SU-DHL-6 (cell line): ENCODE measurements at regions not wholly inside any gene's neighbourhood (a gene's known extent, or its start where the extent isn't known, plus 50 kb on each side); places are given as distances from the start of the nearest gene placed in this dataset.

ENCODE experiments used
- H2AFZ ChIP-seq: fragments of 200-600 bp; sonication (generic); 2 replicates; pipeline ENCODE4 v1.6.1; 2014; ENCODE audit warnings: low read depth, mild to moderate bottlenecking, moderate library complexity, mixed read lengths, antibody characterized with exemption, low read length; ENCODE audit not compliant: severe bottlenecking
- H3F3A ChIP-seq: fragments of 200-600 bp; shearing (Covaris generic); 2 replicates; pipeline ENCODE4 v1.6.0; 2016; ENCODE audit warnings: antibody characterized with exemption, mild to moderate bottlenecking; ENCODE audit not compliant: insufficient read depth
- H3K27ac ChIP-seq: fragments of 200-600 bp; sonication (generic); 2 replicates; pipeline ENCODE4 v1.5.1; 2016; ENCODE audit warnings: low read depth, mild to moderate bottlenecking, low read length, moderate library complexity, mixed read lengths
- H3K27me3 ChIP-seq: fragments of 200-600 bp; sonication (generic), shearing (Covaris generic); 2 replicates; pipeline ENCODE4 v1.6.0; 2014; ENCODE audit warnings: mild to moderate bottlenecking, low read length
- H3K36me3 ChIP-seq: fragments of 200-600 bp; sonication (generic); 2 replicates; pipeline ENCODE4 v1.6.1; 2014; ENCODE audit warnings: mild to moderate bottlenecking, low read length, mixed read lengths
- H3K4me2 ChIP-seq: fragments of 300-600, 200-600 bp; shearing (Covaris generic), sonication (generic); 2 replicates; pipeline ENCODE4 v1.6.0; 2014; ENCODE audit warnings: low read length, low read depth, mild to moderate bottlenecking; ENCODE audit not compliant: poor library complexity, severe bottlenecking
- H3K4me3 ChIP-seq: fragments of 200-600 bp; sonication (generic); 2 replicates; pipeline ENCODE4 v1.5.1; 2014; ENCODE audit warnings: antibody characterized with exemption, low read length, mild to moderate bottlenecking, mixed read lengths; ENCODE audit not compliant: insufficient read depth, poor library complexity, severe bottlenecking
- H3K79me2 ChIP-seq: fragments of 200-600 bp; sonication (generic); 2 replicates; pipeline ENCODE4 v1.6.1; 2014; ENCODE audit warnings: mild to moderate bottlenecking, low read length, moderate library complexity; ENCODE audit not compliant: insufficient read depth
- H3K9ac ChIP-seq: fragments of 200-600 bp; sonication (generic); 2 replicates; pipeline ENCODE4 v1.7.0; 2014; ENCODE audit warnings: mild to moderate bottlenecking, low read length
- H3K9me2 ChIP-seq: fragments of 200-600 bp; sonication (generic); replicated peaks from 2 replicates; pipeline ENCODE4 v1.6.1; 2014; ENCODE audit warnings: low read length; ENCODE audit not compliant: insufficient read depth
- H3K9me3 ChIP-seq: fragments of 200-600 bp; sonication (generic); 2 replicates; pipeline ENCODE4 v1.6.1; 2014; ENCODE audit warnings: low read length, mixed read lengths; ENCODE audit not compliant: insufficient read depth
- H4K20me1 ChIP-seq: fragments of 200-600 bp; sonication (generic); 2 replicates; pipeline ENCODE4 v1.6.1; 2014; ENCODE audit warnings: low read depth, mild to moderate bottlenecking, antibody characterized with exemption, low read length, moderate library complexity, mixed read lengths
- CTCF ChIP-seq: fragments of 200-600 bp; sonication (generic); IDR thresholded peaks from one replicate; pipeline ENCODE4 v1.5.1; 2017; ENCODE audit warnings: antibody characterized with exemption, mild to moderate bottlenecking, low read length, moderate library complexity; ENCODE audit not compliant: insufficient read depth, poor library complexity, severe bottlenecking
- EZH2phosphoT487 ChIP-seq: fragments of 200-600 bp; sonication (generic), shearing (Covaris generic); conservative IDR thresholded peaks from 2 replicates; pipeline ENCODE4 v1.6.1; 2018; ENCODE audit warnings: mild to moderate bottlenecking, antibody characterized with exemption, low read length, moderate library complexity, mixed read lengths

- no peaks in the 10 kb centered on the region for H3F3A ChIP-seq
- no peak overlapping the region for H3K4me3 ChIP-seq
- H3K9ac ChIP-seq: no peak overlapping the region
- H3K9me2 ChIP-seq: no peaks in the 10 kb centered on the region
- TF ChIP-seq EZH2phosphoT487: no peak
- TF ChIP-seq CTCF: no peak
- H4K20me1 ChIP-seq: no peaks in the 10 kb centered on the region
- no peaks in the 10 kb centered on the region for H3K27me3 ChIP-seq
- H3K4me2 ChIP-seq: no peak overlapping the region
- no peaks in the 10 kb centered on the region for H3K36me3 ChIP-seq
- H3K27ac ChIP-seq: no peak overlapping the region
- no peaks in the 10 kb centered on the region for H3K79me2 ChIP-seq
- no peak overlapping the region for H2AFZ ChIP-seq
- no peaks in the 10 kb centered on the region for H3K9me3 ChIP-seq
These were observed 454.1 kb upstream of the RGMA start for GRCh38 chr15:93543093-93543492.

GRCh38 chr15:93527374-93528050, 438.5 kb upstream of the RGMA start:
- no peaks in the 10 kb centered on the region for H3K9me2 ChIP-seq
- H2AFZ ChIP-seq: no peak overlapping the region
- no peaks in the 10 kb centered on the region for H3F3A ChIP-seq
- no peaks in the 10 kb centered on the region for H3K36me3 ChIP-seq
- no peaks in the 10 kb centered on the region for H3K79me2 ChIP-seq
- no peaks in the 10 kb centered on the region for H3K9me3 ChIP-seq
- H3K27me3 ChIP-seq: no peaks in the 10 kb centered on the region
- no peaks in the 10 kb centered on the region for H4K20me1 ChIP-seq
- no peak overlapping the region for H3K4me2 ChIP-seq
- H3K4me3 ChIP-seq: no peak overlapping the region
- no peak overlapping the region for H3K9ac ChIP-seq
- TF ChIP-seq EZH2phosphoT487 (no peak), CTCF (no peak)
- H3K27ac ChIP-seq: no peak overlapping the region

- Histone ChIP-seq H3K36me3 (no peaks in the 10 kb centered on the region), H3K9me2 (no peaks in the 10 kb centered on the region), H3K4me3 (no peak overlapping the region), H3F3A (no peaks in the 10 kb centered on the region), H3K27me3 (no peaks in the 10 kb centered on the region), H4K20me1 (no peaks in the 10 kb centered on the region), H2AFZ (no peak overlapping the region), H3K9ac (no peak overlapping the region), H3K27ac (no peak overlapping the region), H3K9me3 (no peaks in the 10 kb centered on the region), H3K4me2 (no peak overlapping the region), H3K79me2 (no peaks in the 10 kb centered on the region)
- TF ChIP-seq CTCF (no peak), EZH2phosphoT487 (no peak)
These were observed 435.4 kb upstream of the RGMA start for GRCh38 chr15:93524432-93524831.
